ENCODE measurements at regions not wholly inside any gene's neighbourhood (a gene's known extent, or its start where the extent isn't known, plus 50 kb on each side); places are given as distances from the start of the nearest gene placed in this dataset.

- Histone ChIP-seq H3K9ac (ENCODE audit: low read length) (no peak overlapping the region), H4K20me1 (ENCODE audit: insufficient read depth) (no peaks in the 10 kb centered on the region), H2AFZ (ENCODE audit: low read depth, low read length) (no peak overlapping the region), H3K4me3 (ENCODE audit: low read length) (no peak overlapping the region), H3K4me2 (ENCODE audit: low read length) (no peak overlapping the region), H3K9me2 (ENCODE audit: insufficient read depth, low read length) (no peaks in the 10 kb centered on the region), H3K27me3 (ENCODE audit: insufficient read depth, low read depth, low read length) (no peaks in the 10 kb centered on the region), H3K79me2 (replicated peaks; ENCODE audit: insufficient read depth, low read length) (no peaks in the 10 kb centered on the region), H3K27ac (ENCODE audit: low read length) (no peak overlapping the region), H3K36me3 (ENCODE audit: insufficient read depth, low read length) (no peaks in the 10 kb centered on the region), H3F3A (ENCODE audit: insufficient read depth, low read length, poor library complexity, severe bottlenecking) (no peaks in the 10 kb centered on the region), H3K9me3 (ENCODE audit: low read length) (no peaks in the 10 kb centered on the region)
- TF ChIP-seq POLR2AphosphoS5 (IDR thresholded peaks at IDR 0.05): no peak
- no peak for TF ChIP-seq CTCF (IDR thresholded peaks at IDR 0.05; ENCODE audit: poor library complexity, severe bottlenecking)
- no peak for TF ChIP-seq EZH2 (IDR thresholded peaks at IDR 0.05; ENCODE audit: borderline replicate concordance, insufficient read depth, low read length, poor library complexity, severe bottlenecking)
- TF ChIP-seq MXI1 (conservative IDR thresholded peaks at IDR 0.05; ENCODE audit: poor library complexity, severe bottlenecking): no peak
- TF ChIP-seq TAF1 (IDR thresholded peaks at IDR 0.05; ENCODE audit: low read depth): no peak
- TF ChIP-seq REST (IDR thresholded peaks at IDR 0.05; ENCODE audit: borderline replicate concordance): no peak
- TF ChIP-seq EP300 (conservative IDR thresholded peaks at IDR 0.05; ENCODE audit: poor library complexity, severe bottlenecking): no peak
- no peak for TF ChIP-seq RAD21 (conservative IDR thresholded peaks at IDR 0.05)
- no peak for TF ChIP-seq SMC3 (conservative IDR thresholded peaks at IDR 0.05; ENCODE audit: poor library complexity)
These were observed 74.4 kb upstream of the IRF2 start for GRCh38 chr4:184548648-184549341.

GRCh38 chr4:184548316-184548647 lies 73.9 kb upstream of the IRF2 start:
- Histone ChIP-seq H3K79me2 (replicated peaks; ENCODE audit: insufficient read depth, low read length) (no peaks in the 10 kb centered on the region), H3K27ac (ENCODE audit: low read length) (no peak overlapping the region), H3K27me3 (ENCODE audit: insufficient read depth, low read depth, low read length) (no peaks in the 10 kb centered on the region), H3K4me2 (ENCODE audit: low read length) (no peak overlapping the region), H2AFZ (ENCODE audit: low read depth, low read length) (no peak overlapping the region), H3K9me3 (ENCODE audit: low read length) (no peaks in the 10 kb centered on the region), H3K9ac (ENCODE audit: low read length) (no peak overlapping the region), H3K4me3 (ENCODE audit: low read length) (no peak overlapping the region), H3K9me2 (ENCODE audit: insufficient read depth, low read length) (no peaks in the 10 kb centered on the region), H4K20me1 (ENCODE audit: insufficient read depth) (no peaks in the 10 kb centered on the region), H3K36me3 (ENCODE audit: insufficient read depth, low read length) (no peaks in the 10 kb centered on the region), H3F3A (ENCODE audit: insufficient read depth, low read length, poor library complexity, severe bottlenecking) (no peaks in the 10 kb centered on the region)
- TF ChIP-seq MXI1 (conservative IDR thresholded peaks at IDR 0.05; ENCODE audit: poor library complexity, severe bottlenecking) (no peak), SMC3 (conservative IDR thresholded peaks at IDR 0.05; ENCODE audit: poor library complexity) (no peak), CTCF (IDR thresholded peaks at IDR 0.05; ENCODE audit: poor library complexity, severe bottlenecking) (no peak), RAD21 (conservative IDR thresholded peaks at IDR 0.05) (no peak), POLR2AphosphoS5 (IDR thresholded peaks at IDR 0.05) (no peak), EP300 (conservative IDR thresholded peaks at IDR 0.05; ENCODE audit: poor library complexity, severe bottlenecking) (no peak), REST (IDR thresholded peaks at IDR 0.05; ENCODE audit: borderline replicate concordance) (no peak), TAF1 (IDR thresholded peaks at IDR 0.05; ENCODE audit: low read depth) (no peak), EZH2 (IDR thresholded peaks at IDR 0.05; ENCODE audit: borderline replicate concordance, insufficient read depth, low read length, poor library complexity, severe bottlenecking) (no peak)

Data from neural cell (in vitro differentiated cells).